Stimulated activated CD8-positive, alpha-beta memory T cell treated with anti-CD3 and anti-CD28 coated beads, Interleukin-15, amount 100 ng/mL, for 24 hours (primary cell): ENCODE measurements at regions not wholly inside any gene's neighbourhood (a gene's known extent, or its start where the extent isn't known, plus 50 kb on each side); places are given as distances from the start of the nearest gene placed in this dataset.

Experiments
- DNase-seq: peaks from one replicate; pipeline ENCODE4 v3.0.0-alpha.2; 2020; ENCODE audit warnings: low read depth

DNA sequence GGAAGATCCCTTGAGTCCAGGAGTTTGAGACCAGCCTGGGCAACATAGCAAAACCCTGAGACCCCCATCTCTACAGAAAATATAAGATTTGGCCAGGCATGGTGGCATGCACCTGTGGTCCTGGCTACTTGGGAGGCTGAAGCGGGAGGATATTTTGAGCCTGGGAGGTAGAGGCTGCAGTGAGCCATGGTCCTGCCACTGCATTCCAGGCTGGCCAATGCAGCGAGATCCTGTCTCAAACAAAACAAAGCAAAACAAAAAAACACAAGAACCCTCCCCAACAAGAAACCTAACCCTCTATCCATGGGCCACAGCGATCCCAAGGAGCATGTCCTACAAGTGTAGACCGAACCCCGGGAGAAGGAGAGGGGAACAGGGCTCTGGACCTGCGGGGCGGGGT, 133.3 kb downstream of the MGAT5B start:
- no peak for DNase-seq

DNA sequence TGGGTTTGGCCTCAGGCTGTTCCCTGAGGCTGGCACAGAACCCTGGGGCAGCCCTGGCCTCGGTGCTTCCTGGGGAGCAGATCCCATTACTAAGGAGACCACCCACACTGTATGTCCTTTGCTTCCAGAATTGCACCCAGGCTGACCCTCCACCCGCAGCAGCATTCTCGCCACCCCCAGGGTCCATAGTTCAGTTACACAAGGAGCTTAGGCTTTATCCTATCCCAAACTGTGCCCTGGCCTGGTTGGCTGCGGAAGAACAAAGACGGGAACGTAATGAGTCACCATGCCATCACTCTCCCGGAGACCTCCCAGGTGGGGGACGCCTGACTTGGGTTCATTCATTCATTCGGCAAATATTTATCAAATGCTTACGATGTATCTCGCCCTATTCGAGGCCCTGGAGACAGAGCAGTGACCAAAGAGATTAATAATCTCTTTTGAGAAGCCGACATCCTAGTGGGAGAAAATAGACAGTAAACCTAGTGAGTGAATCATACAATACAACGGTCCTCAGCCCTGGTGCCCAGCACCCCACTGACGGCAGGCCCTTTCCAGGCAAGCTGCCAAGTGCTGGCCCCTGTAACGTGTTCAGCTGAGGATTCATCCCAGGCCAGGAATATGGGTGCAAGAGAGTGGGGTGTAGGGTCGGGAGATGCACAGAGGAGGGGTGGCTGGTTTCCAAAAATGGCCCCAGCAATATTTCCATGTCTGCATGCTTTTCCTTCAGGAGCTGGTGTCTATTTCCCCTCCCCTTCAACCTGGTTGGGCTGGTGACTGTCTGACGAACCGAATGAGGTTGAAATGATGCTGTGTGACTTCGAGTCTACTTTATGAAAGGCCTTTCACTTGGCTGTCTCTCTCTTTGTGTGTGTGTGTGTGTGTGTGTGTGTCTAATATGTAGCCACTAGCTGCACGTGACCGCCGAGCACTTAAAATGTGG, 134.2 kb downstream of the MGAT5B start:
- DNase-seq, result no peak

DNA sequence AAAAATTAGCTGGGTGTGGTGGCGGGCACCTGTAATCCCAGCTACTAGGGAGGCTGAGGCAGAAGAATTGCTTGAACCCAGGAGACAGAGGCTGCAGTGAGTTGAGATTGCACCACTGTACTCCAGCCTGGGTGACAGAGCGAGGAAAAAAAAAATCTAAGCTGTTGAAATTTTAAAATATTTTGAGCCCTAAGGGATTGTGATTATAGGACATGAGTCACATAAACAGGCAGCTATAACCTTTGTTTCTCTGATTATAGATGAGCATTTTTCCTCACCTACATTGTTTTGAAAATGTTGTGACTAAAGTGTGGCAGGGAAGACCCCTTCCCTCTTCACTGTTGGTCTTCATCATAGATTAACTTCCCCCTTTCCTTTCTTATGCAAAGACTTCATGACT, 135.5 kb downstream of the MGAT5B start:
- DNase-seq, result no peak

DNA sequence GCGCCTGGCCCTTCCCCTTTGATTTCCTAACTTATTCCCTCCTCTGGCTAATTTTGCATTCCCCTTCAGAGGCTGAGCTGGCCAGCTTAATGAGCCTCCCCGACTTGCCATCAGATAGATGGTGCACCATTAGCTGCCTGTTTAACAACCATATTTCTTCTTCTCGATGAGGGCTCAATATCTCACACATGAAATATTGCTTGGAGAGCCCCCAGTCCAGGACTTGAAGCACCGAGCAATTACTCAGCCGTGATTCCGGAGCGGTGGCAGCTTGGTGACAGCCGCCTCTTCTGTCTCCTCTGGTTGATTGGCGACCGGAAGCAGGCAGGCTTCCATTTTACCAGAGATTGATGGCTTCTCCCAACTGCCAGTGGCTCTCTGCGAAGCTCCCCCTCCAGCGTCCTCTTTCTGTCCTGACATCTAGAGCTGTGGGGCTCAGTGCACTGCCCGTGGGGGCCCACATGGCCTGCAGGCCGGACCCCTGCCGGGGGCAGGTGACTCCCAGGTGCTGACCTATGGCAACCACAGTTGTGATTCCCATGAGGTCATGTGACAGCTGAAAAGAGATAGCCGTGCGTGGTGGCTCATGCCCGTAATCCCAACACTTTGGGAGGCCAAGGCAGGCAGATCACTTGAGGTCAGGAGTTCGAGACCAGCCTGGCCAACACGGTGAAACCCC, 133.7 kb upstream of the SEC14L1 start:
- no peak for DNase-seq

DNA sequence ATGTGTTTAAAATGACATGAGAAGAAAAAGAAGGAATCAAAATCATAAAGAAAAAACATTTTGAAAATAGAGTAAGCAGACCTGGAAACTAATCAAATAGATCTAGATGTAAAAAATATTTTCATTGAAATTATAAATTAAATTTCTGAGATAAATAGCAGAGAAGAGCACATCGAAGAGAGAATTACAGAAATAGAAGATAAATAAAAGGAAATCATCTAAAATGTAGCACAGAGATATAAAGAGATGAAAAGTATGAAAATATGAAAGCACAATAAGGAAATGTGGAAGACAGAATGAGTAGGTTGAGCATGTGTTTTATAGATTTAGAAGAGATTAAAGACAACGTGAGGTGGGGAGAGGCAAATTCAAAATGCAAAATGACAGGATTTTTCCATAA, 130.9 kb upstream of the SEC14L1 start:
- no peak for DNase-seq

DNA sequence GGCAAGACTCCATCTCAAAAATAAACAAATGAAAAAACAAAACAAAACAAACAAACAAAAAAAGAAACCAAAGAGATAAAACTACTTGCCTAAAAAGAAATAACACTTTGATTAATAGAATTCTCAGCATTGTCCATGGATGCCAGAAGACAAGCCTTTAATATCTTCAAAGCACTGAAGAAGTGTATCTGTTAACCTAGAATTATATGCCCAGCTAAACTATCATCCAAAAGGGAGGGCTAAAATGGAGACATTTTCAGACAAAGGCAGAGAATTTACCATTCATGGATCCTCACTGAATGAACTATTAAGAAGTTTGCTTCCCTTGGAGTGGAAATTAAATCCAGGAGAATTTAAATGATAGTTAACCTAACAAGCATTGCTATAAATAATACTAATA, 130.1 kb upstream of the SEC14L1 start:
- no peak for DNase-seq

DNA sequence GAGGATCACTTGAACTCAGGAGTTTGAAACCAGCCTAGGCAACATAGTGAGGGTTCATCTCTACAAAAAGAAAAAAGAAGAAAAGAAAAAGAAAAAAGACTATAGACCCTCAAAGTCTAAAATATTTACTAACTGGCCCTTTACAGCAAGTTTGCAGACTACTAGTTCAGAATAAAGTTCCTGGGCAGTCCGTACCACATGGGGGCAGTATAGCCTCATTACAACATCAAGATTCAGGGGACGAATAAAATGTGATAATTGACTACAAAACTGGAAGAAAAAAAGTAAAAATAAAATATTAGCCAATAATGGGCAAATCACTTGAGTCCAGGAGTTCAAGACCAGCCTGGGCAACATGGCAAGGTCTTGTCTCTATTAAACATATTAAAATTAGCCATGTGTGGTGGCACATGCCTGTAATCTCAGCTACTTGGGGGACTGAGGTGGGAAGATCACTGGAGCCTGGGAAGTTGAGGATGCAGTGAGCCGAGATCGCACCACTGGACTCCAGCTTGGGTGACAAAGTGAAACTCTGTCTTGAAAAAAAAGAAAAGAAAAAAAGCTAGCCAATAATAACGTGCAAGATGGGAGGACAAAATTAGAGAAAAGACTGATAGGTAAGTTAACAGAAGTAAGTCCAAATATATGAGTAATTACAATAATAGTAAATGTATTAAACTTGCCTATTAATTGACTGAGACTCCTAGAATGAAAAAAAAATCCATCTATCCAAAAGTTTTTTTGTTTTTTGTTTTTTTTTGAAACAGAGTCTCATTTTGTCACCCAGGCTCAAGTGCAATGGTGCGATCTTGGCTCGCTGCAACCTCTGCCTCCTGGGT, 129.4 kb upstream of the SEC14L1 start:
- DNase-seq, result no peak

DNA sequence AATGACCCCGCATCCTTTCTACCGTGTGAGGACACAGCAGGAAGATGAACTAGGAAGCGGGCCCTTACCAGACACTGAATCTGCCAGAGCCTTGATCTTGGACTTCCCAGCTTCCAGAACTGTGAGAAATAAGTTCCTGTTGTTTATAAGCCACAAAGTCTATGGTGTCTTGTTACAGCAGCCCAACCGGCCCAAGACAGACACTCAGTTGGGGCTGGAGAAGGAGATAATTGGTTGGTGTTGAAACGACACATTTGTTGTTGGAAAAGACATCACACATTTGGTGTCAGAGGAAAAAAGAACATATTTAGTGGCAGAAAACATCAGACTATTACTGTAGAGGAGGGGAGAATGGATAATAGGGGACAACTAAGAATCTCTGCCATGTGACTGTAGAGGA, 122.3 kb upstream of the SEC14L1 start:
- DNase-seq, result no peak

DNA sequence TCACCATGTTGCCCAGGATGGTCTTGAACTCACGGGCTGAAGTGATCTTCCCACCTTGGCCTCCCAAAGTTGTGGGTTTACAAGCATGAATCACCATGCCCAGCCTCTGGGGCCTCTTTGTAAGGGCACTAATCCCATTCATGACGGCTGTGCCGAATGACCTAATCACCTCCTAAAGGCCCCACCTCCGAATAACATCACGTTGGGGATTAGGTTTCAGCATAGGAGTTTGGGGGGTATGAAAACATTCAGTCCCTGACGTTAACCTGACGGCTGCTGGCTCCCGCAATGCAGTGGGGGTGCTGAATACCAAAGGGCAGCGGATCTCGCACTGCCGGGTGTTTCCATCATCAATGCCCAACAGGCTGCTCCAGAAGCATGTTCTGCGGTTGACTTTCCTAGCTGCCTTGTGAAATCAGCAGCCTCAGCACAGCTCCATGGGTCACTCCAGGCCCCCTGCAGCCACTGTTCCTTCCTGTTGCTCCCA, 120.8 kb upstream of the SEC14L1 start:
- DNase-seq, result no peak

DNA sequence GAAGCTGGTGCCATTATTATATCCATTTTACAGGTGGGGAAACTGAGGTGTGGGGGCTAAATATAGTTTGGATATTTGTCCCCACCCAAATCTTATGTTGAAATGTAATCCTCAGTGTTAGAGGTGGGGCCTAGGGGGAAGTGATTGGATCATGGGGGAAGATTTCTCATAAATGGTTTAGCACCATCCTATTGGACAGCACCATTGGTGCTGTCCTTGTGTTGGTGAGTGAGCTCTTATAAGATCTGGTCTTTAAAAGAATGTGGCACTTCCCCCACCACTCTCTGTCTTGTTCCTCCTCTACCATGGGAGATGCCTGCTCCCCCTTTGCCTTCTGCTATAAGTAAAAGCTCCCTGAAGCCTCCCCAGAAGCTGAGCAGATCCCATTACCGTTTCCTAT, 119.8 kb upstream of the SEC14L1 start:
- DNase-seq, result no peak

DNA sequence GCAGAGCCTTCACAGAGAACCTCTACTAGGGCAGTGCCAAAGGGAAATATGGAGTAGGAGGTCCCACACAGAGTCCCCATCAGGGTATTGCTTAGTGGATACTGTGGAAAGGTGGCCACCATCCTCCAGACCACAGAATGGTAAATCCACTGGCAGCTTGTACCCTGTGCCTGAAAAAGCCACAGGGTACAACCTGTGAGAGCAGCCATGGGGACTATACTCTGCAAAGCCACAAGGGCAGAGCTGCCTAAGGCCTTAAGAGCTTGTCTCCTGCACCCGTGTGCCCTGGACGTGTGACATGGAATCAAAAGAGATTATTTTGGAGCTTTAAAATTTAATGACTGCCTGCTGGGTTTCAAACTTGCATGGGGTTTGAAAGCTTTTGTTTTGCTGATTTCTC, 118.0 kb upstream of the SEC14L1 start:
- DNase-seq, result no peak

DNA sequence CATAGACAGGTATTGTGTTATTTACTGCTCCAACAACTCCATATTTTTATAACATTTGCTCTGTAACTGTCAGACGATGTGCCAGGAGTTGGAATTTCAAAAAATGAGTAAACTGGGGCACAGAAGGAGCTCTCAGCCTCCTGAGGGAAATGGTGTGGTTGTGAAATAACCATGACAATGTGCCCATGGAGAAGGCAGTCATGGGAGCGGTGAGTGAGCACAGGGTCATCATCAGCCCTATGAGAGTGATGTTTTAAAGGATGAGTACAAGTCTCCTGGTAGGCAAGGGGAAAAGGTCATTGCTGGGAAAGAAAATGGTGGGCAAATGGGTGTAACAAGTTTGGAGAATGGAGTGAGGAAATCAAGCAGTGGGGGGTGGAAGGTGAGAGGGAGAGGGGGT, 115.0 kb upstream of the SEC14L1 start:
- DNase-seq, result no peak

DNA sequence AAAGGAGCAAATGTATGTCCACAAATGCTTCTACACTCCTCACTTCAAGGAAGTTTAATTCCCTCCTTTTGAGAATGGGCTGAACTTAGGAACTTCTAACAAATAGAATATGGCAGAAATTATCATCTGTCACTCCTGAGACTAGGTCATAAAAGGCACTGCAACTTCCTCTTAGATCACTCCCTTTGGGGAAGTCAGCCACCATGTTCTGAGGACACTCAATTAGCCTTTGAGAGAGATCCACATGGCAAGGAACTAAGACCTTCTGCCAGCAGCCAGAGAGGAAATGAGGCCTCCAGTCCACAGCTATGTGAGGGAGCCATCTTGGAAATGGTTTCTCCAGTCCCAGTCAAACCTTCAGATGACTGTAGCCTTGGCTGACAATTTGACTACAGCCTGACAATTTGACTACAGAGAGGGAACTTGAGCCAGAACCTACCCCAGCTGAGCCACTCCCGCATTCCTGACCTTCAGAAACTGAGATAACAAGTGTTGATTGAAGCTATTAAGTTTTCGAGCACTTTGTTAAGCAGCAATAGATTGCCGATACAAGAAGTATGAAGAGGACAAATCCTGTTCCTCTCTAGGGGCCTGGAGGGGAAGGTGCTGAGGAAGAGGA, 113.4 kb upstream of the SEC14L1 start:
- DNase-seq, result no peak

DNA sequence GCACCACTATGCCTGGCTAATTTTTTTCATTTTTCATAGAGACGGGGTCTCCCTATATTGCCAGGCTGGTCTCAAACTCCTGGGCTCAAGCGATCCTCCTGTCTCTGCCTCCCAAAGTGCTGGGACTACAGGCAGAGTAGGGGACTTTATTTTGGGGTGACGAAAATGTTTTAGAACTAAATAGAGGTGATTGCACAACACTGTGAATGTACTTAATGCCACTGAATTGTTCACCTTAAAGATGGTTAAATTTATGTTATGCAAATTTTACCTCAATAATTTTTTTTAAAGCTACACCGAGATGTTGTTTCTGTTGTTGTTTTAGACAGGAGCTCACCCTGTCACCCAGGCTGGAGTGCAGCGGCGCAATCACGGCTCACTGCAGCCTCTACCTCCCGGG, 111.9 kb upstream of the SEC14L1 start:
- DNase-seq, result no peak

DNA sequence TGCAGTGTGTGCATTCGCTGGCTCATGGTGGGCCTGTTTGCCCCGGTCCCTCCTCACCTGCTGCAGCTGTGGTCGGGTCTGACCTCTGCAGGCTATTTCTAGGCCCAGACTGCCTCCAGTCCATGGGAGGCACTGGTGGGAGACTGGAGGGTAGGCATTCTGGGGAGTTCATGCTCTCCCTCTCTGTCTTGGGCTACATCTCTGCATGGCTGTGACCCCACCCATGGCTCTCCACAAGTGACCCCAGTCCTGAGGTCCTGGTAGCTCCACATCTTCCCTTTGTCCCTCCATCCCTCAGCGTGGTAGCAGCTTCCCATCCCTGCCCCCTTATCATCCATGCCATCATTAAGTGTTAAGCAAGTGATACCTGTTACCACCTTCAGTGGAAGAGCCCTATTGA, 107.8 kb upstream of the SEC14L1 start:
- no peak for DNase-seq

DNA sequence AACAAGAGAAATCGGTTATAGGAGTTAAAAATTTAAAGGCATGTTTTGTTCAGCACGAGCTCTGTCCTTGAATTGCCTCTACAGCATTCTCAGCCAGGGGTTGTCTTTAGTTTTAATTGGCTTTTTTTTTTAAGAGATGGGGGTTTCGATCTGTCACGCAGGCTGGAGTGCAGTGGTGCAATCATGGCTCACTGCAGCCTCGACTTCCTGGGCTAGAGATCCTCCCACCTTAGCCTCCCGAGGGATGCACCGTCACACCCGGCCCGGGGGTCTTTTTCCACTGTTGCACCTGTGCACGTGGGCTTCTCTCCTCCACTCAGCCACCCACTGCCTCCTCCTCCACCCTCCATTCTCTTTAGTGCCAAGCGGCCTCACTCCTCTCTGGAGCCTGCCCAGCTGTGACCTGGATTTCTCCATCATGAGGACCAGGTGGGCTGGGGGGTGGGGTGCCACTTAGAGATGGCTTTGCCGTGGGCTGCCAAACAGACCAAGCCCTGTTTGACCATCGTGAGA, 106.8 kb upstream of the SEC14L1 start:
- no peak for DNase-seq

DNA sequence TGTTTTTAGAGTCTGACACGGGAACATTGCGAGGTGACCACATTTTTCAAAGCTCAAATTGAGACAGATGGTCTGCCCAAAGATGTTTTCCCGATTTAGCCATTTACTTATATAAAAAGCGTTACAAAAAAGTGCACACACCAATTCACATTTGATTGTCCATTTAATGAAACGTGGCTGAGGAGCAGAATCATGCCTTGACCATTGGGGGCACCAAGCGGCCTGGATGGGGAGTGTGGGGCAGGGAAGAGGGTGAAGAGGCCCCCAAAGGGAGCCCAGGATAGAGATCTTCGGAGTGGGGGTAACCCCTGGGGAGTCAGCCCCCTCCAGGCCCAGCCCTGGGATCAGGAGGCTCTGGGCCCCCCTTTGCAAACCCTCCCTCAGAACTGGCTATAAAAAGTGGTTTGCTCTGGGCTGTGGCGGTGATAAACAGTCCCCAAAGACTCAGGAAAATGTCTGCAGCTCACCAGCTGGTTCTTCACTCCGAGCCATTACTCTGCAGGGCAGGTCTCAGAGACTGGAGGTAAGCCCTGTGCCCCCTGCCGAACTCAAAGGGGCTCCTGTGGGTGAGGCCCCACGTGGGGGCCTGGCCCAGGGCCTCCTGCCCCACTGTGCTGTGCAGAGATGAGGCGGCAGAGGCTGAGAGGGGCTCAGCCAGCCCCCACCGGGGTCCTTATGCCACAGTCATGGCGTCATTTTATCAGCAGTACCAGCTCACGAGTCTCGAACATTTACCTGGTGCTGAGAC, 105.9 kb upstream of the SEC14L1 start:
- DNase-seq, result no peak

DNA sequence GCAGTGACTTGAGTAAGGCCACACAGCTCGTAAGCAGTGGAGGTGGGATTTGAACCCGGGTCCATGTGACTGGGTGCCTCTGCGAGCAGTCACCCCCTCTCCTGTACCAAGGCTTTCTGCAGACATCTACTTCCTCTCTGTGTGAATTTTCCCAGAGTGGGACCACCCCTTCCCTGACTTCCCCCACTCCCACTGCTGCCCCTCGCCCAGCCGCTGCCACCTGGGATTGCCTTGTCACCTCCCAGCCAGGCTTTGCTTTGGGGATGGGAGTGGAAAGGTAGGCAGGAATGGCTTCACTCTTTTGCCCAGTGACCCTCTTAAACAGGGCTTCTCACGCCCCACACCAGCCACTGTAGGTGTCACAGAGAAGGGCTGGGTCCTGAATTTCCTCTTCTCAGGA, 105.2 kb upstream of the SEC14L1 start:
- no peak for DNase-seq

DNA sequence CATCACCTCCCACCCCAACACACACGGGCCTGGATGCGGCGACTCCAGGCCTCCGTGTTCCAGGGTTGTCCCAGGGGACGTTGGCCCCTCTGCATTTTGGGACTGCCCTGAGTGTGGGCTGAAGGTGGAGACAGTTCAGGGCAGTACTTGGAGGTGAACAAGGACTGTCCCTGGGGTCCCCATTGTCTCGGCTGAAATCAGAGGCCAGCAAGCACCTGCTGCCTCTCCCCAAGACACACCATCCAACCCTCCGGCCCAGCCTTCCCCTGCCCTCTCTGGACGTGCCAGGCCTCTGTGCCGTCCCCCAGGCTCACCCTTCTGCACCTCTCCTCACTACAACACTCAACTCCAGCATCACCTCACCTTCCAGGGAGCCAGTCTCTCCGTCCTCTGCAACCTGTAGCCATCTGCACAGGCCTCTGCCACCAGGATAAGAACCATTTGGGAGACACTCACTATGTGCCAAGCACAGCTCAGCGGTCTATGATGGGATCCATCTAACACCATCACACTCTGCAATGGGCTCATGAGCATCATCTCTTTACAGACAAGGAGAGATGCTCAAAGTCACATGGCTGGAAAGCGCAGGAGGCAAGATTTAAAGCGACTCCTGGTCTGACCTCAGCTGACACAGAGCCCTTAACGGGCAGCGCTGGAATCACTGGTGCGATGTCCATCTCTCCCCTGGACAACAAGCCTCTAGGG, 104.5 kb upstream of the SEC14L1 start:
- no peak for DNase-seq

DNA sequence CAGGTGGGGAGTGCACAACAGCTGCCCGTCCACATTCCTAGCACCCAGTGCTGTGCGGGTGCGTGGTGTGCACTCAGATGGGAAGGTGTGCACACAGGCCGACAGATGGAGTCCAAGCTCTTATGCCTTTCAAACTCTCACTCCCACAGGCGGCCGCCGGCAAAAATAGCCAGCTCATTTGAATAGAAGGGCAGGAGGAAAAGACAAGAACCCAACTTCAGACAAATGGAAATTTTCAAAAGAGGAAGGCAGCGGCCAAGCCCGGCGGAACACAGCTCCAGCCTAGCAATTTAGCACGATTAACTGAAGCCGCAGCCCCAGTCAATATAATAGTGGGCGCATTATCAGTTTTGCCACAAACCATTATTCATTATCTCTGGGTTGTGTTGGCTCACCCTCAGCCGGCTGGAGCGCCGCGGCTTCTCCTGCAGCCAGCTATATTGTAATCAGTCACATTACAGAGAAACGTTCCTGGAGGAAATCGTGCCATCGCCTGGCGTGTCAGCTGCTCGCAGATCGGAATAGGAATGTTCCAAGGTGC, 103.9 kb upstream of the SEC14L1 start:
- DNase-seq, result no peak
